NCI-H69 (cell line): ENCODE measurements at regions not wholly inside any gene's neighbourhood (a gene's known extent, or its start where the extent isn't known, plus 50 kb on each side); places are given as distances from the start of the nearest gene placed in this dataset.

Experiments used
- DNase-seq: peaks from one replicate; lab custom pipeline; 2025; lab: John Stamatoyannopoulos, UW

DNA sequence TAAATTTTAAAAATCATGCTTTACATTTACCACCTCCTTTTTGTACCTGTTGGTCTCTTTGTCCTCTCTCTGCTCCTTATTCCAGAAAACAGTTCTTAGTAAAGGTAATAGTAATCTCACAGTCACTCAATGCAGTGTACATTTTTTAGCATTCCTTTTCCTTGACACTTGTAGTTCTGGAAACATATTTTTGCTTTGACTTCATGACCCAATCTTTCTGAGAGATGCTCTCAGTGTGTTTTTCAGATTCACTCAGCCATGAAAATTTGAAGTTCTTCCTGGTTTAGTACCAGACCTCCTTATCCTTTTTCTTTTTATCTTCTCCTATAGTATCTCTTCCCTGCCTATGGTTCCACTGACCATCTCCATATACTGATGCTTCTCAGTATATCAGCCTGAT, 747.5 kb upstream of the ZEB2 start:
- DNase-seq = no peak

DNA sequence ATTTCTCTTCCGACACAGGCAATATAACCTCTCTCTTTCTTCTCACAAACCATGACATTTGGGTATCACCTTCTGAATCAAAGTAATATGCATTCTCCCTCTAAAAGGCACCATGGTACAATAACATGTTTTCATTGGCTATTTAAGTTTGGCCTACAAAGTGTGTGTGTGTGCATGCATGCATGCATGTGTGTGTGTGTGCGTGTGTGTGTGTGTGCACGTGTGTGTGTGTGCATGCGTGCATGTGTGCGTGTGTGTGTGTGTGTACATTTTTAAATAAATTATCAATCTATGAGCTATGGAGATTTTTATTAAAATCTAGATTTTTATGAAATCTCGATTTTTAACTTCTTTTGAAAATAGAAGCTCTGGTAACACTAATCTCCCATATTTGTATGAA, 745.3 kb upstream of the ZEB2 start:
- no peak for DNase-seq

- DNase-seq = no peak
Measured at GRCh38 chr2:145260674-145261073, 740.8 kb upstream of the ZEB2 start.

GRCh38 chr2:145260081-145260480, 740.2 kb upstream of the ZEB2 start:
- peak; percentile 0 for DNase-seq

DNA sequence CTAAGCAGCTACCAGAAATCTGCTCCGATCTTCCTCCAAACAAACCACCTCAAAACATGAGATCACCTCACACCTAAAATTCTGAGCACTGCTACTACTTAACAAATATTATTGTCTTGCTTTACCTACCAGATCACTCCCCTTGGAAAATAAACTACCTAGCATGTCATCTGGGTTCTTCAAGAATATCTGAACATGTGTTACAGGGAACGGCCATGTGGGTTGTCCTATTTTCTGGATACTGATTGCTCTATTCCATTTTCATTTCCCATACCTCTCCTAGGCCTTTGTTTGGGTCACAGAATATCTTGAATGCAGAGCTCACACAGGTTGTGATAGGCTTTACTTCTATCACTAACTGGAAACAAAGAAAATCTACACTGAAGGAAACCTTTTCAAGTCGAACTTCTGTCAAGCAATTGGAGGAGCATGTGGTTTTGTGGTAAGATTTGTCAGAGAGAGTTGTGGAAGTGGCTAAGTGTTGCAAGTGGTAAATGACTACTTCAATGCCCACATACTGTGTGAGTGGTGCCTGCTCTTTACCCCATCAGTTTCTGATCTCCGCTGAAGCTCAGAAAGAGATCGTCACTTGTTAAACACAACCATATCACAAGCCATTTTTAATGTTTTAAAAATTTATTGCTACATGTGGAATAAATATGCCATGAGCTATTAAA, 739.1 kb upstream of the ZEB2 start:
- no peak for DNase-seq

- DNase-seq = no peak
Measured at GRCh38 chr2:145257931-145258330, 738.0 kb upstream of the ZEB2 start.

GRCh38 chr2:145256551-145256950, 736.6 kb upstream of the ZEB2 start:
- DNase-seq = no peak

GRCh38 chr2:145254291-145254690, 734.4 kb upstream of the ZEB2 start:
- no peak for DNase-seq

- no peak for DNase-seq
Measured at GRCh38 chr2:145253492-145253891, 733.6 kb upstream of the ZEB2 start.

GRCh38 chr2:145245268-145245870, 725.5 kb upstream of the ZEB2 start:
- no peak for DNase-seq

GRCh38 chr2:145235312-145235711, 715.4 kb upstream of the ZEB2 start:
- DNase-seq = no peak

GRCh38 chr2:145230546-145230945, 710.6 kb upstream of the ZEB2 start:
- no peak for DNase-seq

DNA sequence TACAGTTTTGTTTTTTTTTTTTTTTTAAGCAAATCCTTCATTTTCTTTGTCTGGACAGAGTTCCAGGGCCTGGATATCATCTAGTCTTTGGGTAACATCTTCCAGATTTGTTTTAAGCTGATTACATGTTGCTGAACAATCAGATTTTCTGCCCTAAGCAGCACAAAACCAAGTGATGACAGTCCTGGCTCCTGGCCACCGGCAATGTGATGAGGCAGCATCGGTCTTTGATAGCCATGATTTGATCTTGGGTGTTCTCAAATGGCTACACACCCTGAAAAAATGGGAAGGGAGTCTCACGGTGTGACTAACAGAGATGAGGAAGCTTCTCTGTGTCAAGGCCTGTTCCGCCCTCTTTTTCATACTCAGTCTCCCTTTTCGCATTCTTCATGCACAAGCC, 708.6 kb upstream of the ZEB2 start:
- DNase-seq = no peak

GRCh38 chr2:145226901-145227300, 707.0 kb upstream of the ZEB2 start:
- DNase-seq = no peak

DNA sequence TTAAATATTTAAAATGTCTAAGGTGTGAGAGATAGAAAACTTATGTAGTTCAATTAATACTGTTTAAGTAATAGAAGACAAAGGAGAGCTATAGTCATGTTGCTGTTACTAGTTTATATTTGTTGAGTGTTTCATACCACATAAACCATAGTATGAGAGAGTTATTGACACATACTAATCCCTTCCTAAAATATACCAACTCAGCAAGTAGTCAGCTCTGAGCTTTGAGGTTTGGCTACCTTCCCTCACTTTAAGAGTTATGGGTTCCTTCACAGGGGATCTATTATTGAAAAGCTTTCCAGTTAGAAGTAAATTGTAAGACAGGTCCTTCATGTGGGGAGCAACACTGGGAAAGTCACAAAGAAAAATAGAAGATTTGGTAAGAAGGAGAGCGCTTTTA, 701.6 kb upstream of the ZEB2 start:
- no peak for DNase-seq

GRCh38 chr2:145221032-145221431, 701.1 kb upstream of the ZEB2 start:
- DNase-seq = no peak

DNA sequence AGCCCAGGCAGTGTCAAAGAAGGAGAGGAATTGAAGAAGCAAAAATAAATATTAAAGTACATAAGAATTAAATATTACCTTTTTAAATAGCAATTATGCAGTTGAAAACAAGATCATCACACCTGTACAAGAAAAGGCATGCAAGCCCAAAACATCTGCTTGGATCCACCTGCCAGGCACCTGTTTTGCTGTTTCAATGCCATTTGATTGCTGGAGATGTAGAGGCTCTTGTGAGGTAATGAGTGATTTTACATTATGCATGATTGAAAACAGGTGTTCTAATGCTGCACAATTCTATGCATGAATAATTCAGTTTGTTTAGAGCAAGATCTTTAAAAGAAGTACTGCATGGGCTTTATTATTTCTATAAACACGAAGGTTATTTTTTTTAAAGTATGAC, 700.6 kb upstream of the ZEB2 start:
- DNase-seq = peak; percentile 0

DNA sequence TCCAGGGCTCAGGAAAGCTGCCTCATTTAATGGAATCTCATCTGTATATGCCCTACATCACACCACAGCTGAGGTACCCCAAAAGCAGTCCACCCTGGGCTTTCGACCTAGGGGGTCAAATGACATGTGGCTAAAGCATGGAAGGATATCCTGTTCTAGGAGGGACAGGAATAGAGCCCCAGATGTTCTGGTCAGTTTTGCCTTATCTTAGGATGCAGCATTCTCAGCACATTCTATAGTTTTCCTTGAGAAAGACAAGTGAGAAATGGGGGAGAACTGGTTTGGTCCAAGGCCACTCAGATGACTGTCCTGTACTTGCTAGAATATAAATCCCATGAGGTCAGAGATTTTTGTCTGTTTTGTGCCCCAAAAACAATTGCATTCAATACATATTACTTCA, 688.0 kb upstream of the ZEB2 start:
- no peak for DNase-seq

DNA sequence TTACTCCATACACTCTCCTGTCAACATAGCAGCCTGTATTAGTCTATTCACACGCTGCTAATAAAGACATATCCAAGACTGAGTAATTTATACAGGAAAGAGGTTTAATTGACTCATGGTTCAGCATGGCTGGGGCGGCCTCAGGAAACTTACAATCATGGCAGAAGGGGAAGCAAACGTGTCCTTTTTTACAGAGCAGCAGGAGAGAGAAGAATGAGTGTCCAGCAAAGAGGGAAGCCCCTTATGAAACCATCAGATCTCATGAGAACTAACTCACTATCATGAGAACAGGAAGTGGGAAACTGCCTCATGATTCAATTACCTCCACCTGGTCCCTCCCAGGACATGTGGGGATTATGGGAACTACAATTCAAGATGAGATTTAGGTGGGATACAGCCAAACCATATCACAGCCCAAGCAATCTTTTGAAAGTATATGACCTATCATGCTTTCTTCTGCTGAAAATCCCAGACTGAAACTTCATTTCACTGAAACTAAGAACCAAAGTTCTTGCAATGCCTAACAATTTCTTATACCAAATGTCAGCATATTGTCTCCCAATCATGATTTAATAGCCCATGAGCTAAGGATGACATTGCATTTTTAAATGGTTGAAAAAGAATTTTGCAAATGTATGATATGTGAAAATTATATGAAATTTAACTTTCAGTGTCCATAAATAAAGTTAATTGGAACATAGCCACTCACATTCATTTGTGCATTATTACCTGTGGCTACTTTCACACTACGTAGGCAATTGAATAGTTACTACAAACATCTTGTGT, 686.8 kb upstream of the ZEB2 start:
- no peak for DNase-seq

DNA sequence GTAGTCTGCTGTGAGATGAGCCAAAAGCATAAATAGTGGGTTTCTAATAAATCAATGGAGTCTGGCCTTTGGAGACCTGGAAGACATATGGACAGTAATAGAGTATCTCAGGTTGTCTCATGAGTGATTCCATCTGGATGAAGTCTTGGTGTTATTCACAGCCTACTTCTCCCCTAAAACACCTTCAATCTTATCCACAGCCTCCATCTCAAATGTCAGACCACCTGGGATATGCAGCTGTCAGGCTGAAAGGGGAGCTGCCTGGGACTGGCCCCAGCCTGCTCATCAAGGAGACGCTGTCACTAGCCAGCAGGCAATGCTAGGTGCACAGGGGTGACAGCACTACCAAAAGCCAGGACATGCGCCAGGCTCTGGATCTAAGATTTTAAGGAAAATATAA, 684.0 kb upstream of the ZEB2 start:
- peak; percentile 28 for DNase-seq

DNA sequence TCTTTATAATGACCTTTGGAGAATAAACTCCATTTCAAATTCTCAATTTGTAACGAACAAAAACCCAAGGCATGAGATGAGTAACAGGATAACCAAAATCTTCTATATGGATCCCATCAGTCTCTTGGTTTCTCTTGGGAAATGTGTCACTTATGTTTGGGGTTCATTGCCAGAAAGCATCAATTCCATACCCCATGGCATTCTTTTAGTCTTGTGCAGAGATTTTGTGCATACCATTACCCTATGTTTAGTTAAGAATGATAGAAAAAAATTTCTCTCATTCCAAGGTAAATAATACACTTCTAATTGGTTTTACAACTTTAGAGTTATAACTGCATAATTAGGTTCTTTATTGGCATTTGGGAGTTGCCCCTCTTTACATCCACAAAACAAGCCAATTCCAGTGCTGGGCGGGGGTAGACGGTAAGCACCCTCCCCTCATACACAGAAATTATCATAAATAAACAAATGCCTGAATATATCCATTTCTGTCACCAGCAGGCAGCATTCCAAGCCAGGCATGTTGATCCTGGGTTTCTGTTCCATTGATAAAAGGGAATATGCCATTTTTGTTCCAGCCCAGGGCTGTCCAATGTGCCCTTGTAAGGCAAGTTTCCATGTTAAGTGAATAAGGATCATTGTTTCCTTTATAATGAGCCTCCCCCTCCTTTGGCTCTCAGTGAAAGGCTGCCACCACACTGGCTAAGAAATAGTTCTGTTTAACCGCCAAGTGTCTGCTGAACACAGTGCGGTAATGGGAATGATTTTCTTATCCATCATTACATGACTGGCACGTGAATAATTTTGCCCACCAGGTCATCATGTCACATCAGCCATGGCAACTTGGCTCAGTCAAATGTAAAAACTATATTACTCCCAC, 680.1 kb upstream of the ZEB2 start:
- peak; percentile 1 for DNase-seq

DNA sequence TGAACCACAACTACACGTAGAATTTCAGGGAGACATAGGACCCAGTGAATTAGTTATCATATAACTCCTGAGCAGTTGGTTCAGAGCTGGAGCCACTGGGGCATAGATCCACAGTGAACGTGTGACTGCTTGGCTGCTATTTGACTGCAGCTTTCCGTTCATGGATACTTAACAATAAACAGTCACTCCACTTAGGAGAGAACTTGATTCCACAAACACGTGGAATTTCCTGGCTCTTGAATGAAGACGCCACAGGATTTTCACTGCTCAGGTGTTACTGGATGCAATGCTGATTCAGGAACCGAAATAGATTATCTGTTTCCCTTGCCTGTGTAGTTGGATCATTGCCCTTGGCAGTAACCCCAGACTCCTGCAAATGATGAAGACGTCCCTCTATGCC, 679.1 kb upstream of the ZEB2 start:
- DNase-seq = peak; percentile 44
